GM06990 (cell line): ENCODE measurements at regions not wholly inside any gene's neighbourhood (a gene's known extent, or its start where the extent isn't known, plus 50 kb on each side); places are given as distances from the start of the nearest gene placed in this dataset.

ENCODE experiments used
- DNase-seq: peaks from one replicate; pipeline ENCODE4 v3.0.0-alpha.2; 2011; ENCODE audit not compliant: insufficient read length; ENCODE audit errors: extremely low read depth
- H3K27me3 ChIP-seq: replicated peaks from 2 replicates; pipeline ENCODE4 v1.6.0; 2011; ENCODE audit warnings: low read length; ENCODE audit not compliant: control insufficient read depth, insufficient read depth
- H3K36me3 ChIP-seq: 2 replicates; pipeline ENCODE4 v1.5.1; 2011; ENCODE audit warnings: low read length; ENCODE audit not compliant: control insufficient read depth, insufficient read depth
- H3K4me3 ChIP-seq: replicated peaks from 2 replicates; pipeline ENCODE4 v1.5.1; 2011; ENCODE audit warnings: low read depth, mild to moderate bottlenecking, control low read depth, low read length
- TF ChIP-seq, protein P1 (sequence below): IDR thresholded peaks from 2 replicates; pipeline ENCODE4 v1.5.1; 2011; ENCODE audit warnings: low read length, control low read depth, mild to moderate bottlenecking, inconsistent platforms; ENCODE audit not compliant: insufficient read depth, poor library complexity, severe bottlenecking

DNA sequence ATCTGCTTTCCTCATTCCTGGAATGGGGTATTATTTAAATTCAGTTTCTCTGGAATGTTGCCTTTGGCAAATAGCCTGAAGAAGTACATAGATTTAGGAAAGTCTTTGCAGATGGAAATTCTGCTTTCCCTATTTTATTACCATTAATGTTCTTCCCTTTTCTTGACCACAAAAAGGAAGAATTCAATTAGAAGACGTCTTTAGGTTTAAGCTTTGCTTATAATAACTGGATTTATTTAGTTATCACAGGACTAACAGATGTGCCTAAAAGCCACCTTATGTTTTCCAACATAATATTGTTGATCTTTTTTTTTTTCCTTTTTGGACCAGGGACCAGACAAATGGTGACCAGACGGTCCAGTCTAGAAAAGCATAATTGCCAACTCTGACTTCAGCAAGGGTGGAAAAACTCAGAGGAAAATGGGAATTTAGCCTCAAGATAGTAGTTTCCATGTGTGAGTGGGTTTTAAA, 210.1 kb upstream of the SPRY2 start:
- no peaks in the 10 kb centered on the region for H3K27me3 ChIP-seq
- no peaks in the 10 kb centered on the region for H3K36me3 ChIP-seq
- TF ChIP-seq, protein P1, sequence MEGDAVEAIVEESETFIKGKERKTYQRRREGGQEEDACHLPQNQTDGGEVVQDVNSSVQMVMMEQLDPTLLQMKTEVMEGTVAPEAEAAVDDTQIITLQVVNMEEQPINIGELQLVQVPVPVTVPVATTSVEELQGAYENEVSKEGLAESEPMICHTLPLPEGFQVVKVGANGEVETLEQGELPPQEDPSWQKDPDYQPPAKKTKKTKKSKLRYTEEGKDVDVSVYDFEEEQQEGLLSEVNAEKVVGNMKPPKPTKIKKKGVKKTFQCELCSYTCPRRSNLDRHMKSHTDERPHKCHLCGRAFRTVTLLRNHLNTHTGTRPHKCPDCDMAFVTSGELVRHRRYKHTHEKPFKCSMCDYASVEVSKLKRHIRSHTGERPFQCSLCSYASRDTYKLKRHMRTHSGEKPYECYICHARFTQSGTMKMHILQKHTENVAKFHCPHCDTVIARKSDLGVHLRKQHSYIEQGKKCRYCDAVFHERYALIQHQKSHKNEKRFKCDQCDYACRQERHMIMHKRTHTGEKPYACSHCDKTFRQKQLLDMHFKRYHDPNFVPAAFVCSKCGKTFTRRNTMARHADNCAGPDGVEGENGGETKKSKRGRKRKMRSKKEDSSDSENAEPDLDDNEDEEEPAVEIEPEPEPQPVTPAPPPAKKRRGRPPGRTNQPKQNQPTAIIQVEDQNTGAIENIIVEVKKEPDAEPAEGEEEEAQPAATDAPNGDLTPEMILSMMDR: no peak
- no peak overlapping the region for H3K4me3 ChIP-seq
- DNase-seq: no peak

DNA sequence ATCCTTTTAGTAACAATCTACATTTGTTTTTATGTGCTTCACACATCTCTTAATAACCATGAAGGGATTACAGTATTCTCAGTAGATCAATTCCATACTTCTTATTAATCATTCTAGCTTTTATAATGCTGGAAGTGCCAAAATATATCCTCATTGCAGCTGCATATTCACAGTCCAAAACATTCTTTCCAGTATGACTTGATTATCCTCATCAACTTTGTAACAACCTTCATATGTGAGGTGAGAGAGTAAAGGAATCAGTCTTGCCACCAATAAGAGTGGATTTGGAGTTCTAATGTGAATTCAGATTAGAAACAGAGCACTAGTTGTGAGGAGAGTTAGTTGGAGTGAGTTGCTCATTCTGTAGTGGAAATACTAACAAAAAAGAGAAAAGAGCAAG, 208.0 kb upstream of the SPRY2 start:
- Histone ChIP-seq H3K36me3 (no peaks in the 10 kb centered on the region), H3K4me3 (no peak overlapping the region), H3K27me3 (no peaks in the 10 kb centered on the region)
- TF ChIP-seq, protein P1: no peak
- DNase-seq: no peak

DNA sequence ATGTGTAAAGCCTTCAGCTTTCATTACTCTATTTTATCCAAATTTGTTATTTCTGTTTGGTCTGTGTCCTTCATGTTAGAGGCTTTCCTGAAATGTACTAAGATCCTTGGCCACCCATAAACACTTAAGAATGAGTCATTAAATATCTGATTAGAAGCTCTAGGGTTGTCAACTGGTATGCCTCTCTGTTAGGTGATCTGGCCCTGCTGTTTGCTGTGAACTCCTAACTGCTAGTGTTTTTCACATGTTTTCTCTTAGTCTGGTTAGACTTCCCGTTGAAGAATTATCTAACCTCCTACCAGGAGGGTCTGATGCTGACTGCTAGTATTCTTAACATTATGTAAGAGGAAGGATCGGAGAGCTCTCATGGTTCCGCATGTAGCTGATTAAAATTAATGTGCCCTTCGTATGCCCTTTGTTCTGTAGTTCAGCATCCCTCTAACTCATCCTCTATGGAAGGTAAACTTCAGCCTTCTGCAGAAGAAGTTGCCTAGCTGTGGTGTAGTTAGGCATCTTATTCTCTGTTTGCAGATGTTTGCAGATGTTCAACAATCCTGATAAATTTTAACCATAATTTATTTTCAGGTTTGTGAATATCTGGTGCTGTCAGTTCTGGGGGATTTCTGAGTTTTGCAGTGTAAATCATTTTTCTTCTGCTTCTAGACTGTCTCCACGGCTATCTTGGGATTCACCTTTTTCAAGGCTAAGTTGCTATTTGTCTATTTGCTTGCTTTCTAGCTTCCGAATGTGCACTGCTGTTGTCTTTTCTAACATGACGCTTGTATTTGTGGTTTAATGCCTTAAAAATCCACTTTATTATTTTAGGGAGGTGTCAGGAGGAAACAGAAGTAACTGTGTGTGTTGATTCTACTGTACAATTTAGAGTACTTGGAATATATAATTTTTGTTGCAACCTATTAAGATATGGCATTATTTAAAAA, 207.2 kb upstream of the SPRY2 start:
- Histone ChIP-seq H3K27me3 (no peaks in the 10 kb centered on the region), H3K36me3 (no peaks in the 10 kb centered on the region), H3K4me3 (no peak overlapping the region)
- TF ChIP-seq, protein P1: no peak
- DNase-seq: no peak

DNA sequence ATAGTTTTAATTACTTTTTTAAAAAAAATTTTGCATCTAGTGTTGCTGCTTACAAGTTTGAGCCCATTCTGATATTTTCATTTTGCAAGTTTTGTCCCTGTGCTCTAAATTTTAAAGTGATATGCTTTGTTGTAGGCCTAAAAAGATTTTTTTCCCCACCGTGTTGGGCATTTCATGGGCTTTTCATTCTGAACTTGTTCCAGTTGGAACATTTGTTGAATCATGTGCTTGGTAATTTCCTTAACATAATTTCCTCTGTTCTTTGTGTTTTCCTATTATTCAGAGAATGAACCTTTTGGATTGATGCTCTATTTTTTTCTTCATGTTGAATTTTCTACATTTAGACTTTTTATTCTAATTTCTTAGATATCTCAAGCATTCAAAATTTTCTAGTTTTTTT, 206.4 kb upstream of the SPRY2 start:
- no peaks in the 10 kb centered on the region for H3K36me3 ChIP-seq
- no peak for DNase-seq
- TF ChIP-seq, protein P1: no peak
- H3K27me3 ChIP-seq: no peaks in the 10 kb centered on the region
- H3K4me3 ChIP-seq: no peak overlapping the region

DNA sequence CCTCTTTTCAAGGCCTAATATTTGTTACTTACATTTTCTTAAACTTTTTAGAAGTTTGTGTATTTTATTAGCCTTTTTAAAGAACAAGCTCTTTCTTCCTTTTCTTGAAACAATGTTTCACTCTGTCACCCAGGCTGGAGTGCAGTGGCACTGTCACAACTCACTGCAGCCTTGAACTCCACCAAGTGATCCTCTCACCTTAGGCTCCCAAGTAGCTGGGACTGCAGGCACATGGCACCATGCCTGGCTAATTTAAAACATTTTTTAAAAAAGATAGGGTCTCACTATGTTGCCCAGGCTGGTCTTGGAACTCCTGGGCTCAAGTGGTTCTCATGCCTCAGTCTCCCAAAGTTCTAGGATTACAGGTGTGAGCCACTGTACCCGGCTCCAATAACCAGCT, 192.2 kb upstream of the SPRY2 start:
- DNase-seq: no peak
- no peak overlapping the region for H3K4me3 ChIP-seq
- no peaks in the 10 kb centered on the region for H3K36me3 ChIP-seq
- H3K27me3 ChIP-seq: no peaks in the 10 kb centered on the region
- TF ChIP-seq, protein P1: no peak
